M059J (cell line): ENCODE measurements at regions not wholly inside any gene's neighbourhood (a gene's known extent, or its start where the extent isn't known, plus 50 kb on each side); places are given as distances from the start of the nearest gene placed in this dataset.

ENCODE experiments used
- DNase-seq: peaks from one replicate; pipeline ENCODE4 v3.0.0-alpha.2; 2012; ENCODE audit warnings: low read depth

- no peak for DNase-seq
These were observed 155.4 kb downstream of the PRDM6 start for GRCh38 chr5:123244458-123244857.
